Body of pancreas (tissue), 4 donors: ENCODE measurements at regions not wholly inside any gene's neighbourhood (a gene's known extent, or its start where the extent isn't known, plus 50 kb on each side); places are given as distances from the start of the nearest gene placed in this dataset.

Source experiments
- CTCF ChIP-seq, 7 experiments: fragments of 450-650 bp in 4 of 7; fragments of 200-600 bp in 3 of 7; sonication (generic) in 3 of 7; IDR thresholded peaks; one replicate each; pipeline ENCODE4 v1.5.1; 2016 to 2019; ENCODE audit warnings: antibody characterized with exemption in 7 of 7
- POLR2A ChIP-seq, 3 donors: fragments of 450-650 bp; IDR thresholded peaks; one replicate each; pipeline ENCODE4 v1.6.1; 2016; ENCODE audit warnings: antibody characterized with exemption in 3 of 3, mild to moderate bottlenecking in 2 of 3

- no peak for TF ChIP-seq CTCF (IDR thresholded peaks at IDR 0.05)
- TF ChIP-seq POLR2A (IDR thresholded peaks at IDR 0.05), result no peak
Observed at GRCh38 chr6:9647071-9647445, 767.8 kb downstream of the TFAP2A start.
